ENCODE measurements at regions not wholly inside any gene's neighbourhood (a gene's known extent, or its start where the extent isn't known, plus 50 kb on each side); places are given as distances from the start of the nearest gene placed in this dataset.

GRCh38 chr2:12404497-12404896 lies 312.2 kb upstream of the TRIB2 start:
- BruUV-seq (replicated peaks), result no TSS peak
- Histone ChIP-seq H3K79me2 (ENCODE audit: control insufficient read depth, insufficient read depth, low read length) (no peaks in the 10 kb centered on the region), H3K4me1 (ENCODE audit: control insufficient read depth, extremely low read depth, insufficient read depth, low read length) (no peaks in the 10 kb centered on the region), H2AFZ (ENCODE audit: low read depth, low read length) (no peak overlapping the region), H4K20me1 (replicated peaks; ENCODE audit: control insufficient read depth, extremely low read depth, insufficient read depth, low read length) (no peaks in the 10 kb centered on the region), H3K27ac (ENCODE audit: insufficient read depth, low read depth, low read length) (no peak overlapping the region), H3K9me1 (replicated peaks; ENCODE audit: control insufficient read depth, extremely low read depth, insufficient read depth, low read length) (no peaks in the 10 kb centered on the region), H3K4me2 (ENCODE audit: insufficient read depth, low read length) (no peak overlapping the region), H3K36me3 (ENCODE audit: control insufficient read depth in 2 of 2, extremely low read depth in 1 of 2, insufficient read depth in 2 of 2, low read length in 2 of 2) (no peaks in the 10 kb centered on the region), H3K9ac (replicated peaks; ENCODE audit: extremely low read depth, insufficient read depth, low read length) (no peak overlapping the region), H3K9me3 (replicated peaks; ENCODE audit: control insufficient read depth, insufficient read depth, low read length) (no peaks in the 10 kb centered on the region), H3K27me3 (ENCODE audit: control insufficient read depth in 2 of 2, insufficient read depth in 2 of 2, low read length in 2 of 2) (no peaks in the 10 kb centered on the region), H3K4me3 (replicated peaks in 1 of 3; ENCODE audit: insufficient read depth in 1 of 3, low read depth in 1 of 3, low read length in 3 of 3) (no peak overlapping the region)
- CTCF ChIA-PET, result interaction anchor here (1.6 kb wide), 1 partner anchor 10 kb away, joined by 4 read pairs; no protein-coding TSS in a partner anchor
- FAIRE-seq (no peak), DNase-seq (ENCODE audit: low read depth, low spot score) (no peak)
- dilution Hi-C loops (cut with MboI; ENCODE audit: extremely low pct_ligation_motif_present, low sequenced_read_pairs), result no loop called here
- intact Hi-C loops (cut with micrococcal nuclease), result no loop called here
- TF ChIP-seq POLR2AphosphoS5 (IDR thresholded peaks at IDR 0.05; ENCODE audit: insufficient read depth, low read depth, low read length) (no peak), JUN (IDR thresholded peaks at IDR 0.05; ENCODE audit: borderline replicate concordance, insufficient read depth, insufficient read length, low read depth) (no peak), MYC (IDR thresholded peaks at IDR 0.05; ENCODE audit: low read depth, low read length) (no peak), GATA2 (IDR thresholded peaks at IDR 0.05; ENCODE audit: insufficient read depth, insufficient read length, low read depth, low read length) (no peak), CTCF (IDR thresholded peaks at IDR 0.05; ENCODE audit: extremely low read depth in 1 of 2, insufficient read depth in 1 of 2, low read depth in 1 of 2, low read length in 2 of 2) (no peak), POLR2A (IDR thresholded peaks at IDR 0.05; ENCODE audit: low read depth, low read length) (no peak), MAX (IDR thresholded peaks at IDR 0.05; ENCODE audit: insufficient read depth, insufficient read length) (no peak), FOS (IDR thresholded peaks at IDR 0.05; ENCODE audit: borderline replicate concordance, insufficient read depth, low read length) (no peak), EZH2 (IDR thresholded peaks at IDR 0.05; ENCODE audit: borderline replicate concordance, low read depth, low read length, severe bottlenecking) (no peak)
- POLR2A ChIA-PET, result no interaction called here

Data from endothelial cell of umbilical vein (primary cell).